NCI-H2171 (cell line): ENCODE measurements at regions not wholly inside any gene's neighbourhood (a gene's known extent, or its start where the extent isn't known, plus 50 kb on each side); places are given as distances from the start of the nearest gene placed in this dataset.

Source experiments
- DNase-seq: peaks from one replicate; lab custom pipeline; 2025; lab: John Stamatoyannopoulos, UW

DNA sequence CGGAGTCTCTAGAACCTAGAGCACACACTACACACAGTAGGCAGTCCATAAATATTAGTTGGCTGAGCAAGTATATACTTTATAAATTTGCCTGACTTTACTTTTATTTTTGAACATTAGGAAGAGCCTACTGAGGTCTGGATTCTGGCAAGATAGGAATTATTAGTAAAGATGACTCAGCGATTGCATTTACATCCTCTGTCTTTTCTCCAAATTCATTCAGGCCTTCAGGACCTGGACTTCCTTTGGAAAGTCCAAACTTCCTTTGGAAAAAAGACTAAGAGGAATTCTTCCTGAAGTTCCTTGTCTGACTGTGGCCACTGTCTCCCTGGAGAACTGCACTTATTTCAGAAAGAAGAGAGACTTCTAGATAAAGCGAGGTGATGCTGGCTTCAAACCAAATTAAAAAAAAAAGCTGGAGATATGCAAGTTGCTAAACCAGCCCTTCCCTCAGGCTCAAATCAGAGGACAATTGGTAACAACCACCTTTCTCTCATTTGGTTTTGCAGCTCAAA, 251.3 kb downstream of the GAS1 start:
- DNase-seq = no peak

DNA sequence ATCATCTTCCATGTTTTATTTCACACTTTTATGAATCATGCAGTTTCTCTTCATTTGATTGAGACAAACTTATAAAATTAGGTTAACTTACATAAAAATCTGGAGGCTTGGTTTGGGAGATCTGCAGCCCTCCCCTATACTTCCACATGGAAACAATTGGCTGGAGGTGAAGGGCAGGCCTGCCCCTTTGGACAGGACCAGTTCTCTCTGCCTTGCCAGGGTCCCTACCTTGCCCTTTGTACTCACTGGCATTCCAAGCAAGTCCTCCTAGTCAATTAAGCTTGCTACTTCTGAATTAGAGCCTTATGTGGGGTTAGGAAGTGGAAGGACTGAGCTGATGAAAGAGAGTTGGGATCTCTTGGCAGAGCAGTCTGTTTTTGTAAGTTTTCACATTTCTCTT, 257.3 kb downstream of the GAS1 start:
- no peak for DNase-seq

DNA sequence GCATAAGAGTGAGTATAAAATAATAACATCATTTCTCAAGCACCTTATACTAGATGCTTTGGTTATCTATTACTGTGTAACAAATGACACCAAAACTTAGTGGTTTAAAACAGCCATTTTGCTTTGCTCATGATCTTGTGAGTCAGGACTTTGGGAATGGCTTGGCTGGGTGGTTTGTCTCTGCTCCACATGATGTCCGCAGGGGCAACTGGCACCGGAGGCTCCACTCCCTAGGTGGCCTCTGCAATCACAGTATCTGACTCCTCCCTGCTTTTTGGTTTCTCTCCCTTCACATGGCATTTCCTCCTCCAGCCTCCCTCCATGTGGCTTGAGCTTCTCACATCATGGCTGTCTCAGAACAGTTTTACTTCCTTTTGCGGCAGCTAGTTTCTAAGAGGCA, 259.5 kb downstream of the GAS1 start:
- no peak for DNase-seq

DNA sequence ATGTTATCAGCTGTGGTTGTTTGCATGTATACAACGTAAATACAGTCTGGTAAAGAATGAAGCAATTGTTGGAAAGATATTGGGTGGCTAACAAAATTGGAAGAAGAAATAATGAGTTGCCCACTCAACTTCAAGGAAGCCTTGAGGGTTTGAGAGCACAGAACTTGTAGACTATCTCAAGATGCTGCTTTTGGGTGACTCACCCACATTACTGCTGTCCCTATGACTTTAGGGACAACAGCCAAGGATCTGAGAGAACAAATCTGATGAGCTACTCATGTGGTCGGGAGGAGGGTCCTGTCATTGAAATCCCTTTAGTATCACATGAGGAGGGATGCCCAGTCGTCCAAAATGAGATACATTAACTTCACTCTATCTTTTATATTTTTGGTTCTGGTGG, 261.8 kb downstream of the GAS1 start:
- DNase-seq = no peak

DNA sequence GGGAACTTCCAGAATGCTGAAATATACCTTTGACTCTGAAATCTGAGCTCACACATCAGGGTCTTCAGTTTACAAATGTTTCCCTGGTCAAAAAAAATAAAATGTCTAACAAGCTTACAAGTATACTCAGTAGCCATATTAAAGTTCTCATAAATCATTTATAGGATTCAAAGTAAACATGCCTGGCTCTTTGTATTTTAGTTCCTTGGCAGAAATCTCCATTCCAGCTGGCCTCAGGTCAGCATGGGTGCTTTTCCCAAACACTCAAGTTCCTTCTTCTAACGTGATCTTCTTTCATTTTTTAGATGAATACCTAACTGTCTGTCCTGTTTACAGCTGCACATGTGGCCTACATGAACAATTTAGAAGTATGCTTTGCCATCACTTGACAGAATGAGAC, 263.2 kb downstream of the GAS1 start:
- no peak for DNase-seq

DNA sequence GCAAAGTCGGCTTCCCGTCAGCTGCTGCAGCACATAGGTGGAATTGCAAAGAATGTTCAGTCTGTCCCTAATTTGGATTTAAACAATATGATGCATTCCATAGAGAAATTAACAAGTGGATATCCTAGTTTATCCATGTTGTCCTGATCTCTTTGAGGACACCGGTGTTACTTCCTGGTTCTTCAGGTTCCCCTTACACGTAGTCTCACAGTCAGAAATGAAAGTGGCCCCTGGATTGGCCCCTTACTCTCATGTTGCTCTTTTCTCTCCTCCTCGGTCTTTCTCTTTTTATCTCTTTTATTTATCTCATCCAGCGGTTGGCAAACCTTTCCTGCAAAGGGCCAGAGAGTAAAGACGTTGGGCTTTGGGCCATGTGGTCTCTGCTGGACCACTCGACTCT, 265.1 kb downstream of the GAS1 start:
- no peak for DNase-seq

DNA sequence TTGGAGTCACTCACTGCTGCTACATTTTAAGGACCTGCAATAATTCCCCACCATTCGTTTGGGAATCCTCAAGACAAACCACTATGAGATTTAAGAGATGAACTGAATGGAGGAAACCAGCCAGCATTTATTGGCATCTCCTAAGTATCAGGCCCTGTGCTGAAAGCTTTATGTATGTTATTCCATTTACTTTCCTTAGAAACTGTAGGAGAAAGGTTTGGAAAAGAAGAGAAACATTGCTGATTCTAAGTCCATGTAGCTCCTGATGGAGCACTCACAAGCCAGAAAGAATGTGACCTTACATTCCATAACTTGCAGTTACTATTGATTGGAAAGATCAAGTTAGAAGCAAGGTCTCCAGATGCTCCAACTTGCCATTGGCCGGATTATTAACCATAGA, 267.4 kb downstream of the GAS1 start:
- DNase-seq = no peak

DNA sequence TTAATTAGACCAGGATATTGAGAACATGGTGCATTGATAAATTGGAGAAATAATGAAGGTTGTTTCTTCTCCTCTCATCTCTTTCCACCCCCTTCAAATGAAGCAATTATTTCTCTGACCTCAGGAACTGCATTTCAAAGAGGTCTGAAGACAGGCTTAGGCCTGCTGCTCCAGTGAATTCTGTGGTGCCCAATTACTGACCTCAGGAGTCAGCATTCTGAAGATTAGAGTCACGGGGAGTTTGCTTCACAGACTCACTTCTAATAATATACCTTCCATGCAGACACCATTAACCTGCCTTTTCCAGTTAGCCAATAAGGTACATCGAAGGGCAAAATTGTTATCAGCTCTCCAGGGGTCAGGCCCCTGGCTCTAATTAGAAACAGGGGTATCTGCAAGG, 270.9 kb downstream of the GAS1 start:
- DNase-seq = no peak

DNA sequence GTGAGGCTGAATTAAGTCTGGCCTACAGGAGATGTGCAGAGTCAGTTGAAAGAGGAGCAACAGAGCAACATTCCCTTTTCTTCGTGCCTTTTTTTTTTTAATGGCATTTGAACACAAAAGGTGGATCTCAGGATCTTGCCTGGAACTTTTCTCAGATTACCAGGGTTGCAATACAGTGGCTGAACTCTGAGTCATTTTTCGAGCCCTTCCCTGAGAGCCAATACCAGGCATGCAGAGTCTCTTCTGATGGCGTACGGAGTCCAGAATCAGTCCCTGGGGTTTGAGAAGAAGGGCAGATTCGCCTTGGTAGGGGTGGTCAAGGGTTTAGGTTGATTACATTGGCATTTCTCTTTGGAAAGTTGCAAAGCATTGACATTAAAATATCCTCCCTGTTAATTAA, 271.5 kb downstream of the GAS1 start:
- DNase-seq = no peak

DNA sequence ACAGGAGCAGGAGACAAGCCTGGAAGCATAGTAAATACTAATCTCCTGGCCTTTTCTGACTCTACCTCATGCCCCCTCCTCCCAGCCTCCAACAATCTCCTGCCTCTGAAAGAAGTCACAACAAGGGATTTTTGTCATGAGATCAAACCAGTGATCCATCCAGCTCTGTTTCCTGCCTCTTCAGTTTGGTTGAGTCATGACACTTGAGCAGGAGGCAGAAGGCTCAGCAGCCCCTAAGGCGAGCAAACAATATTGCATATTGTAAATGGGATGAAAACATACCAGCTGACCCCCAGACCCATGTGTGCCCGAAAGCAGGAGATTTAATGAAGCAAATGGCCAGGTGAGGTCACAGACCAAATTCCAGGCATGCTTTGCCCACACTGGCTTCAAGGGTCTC, 272.8 kb downstream of the GAS1 start:
- no peak for DNase-seq

DNA sequence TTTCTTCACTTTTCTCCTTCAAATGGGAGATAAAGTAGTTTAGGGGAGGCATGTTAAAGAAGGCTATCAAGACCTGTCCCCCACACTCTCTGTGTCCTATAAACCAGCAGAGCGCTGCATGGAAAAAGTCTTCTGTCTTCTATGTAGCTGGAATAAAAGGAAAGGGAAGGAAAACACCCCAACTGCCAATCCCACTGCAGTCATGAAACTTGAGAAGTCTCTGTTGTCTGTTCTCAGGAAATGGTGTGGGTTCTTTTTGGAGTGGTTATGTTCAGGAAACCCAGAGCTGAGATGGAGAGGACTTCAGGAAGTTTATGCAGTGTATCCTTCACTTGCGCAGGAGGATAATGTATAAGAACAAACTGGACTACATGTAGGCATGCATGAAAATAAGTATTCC, 274.3 kb downstream of the GAS1 start:
- no peak for DNase-seq

DNA sequence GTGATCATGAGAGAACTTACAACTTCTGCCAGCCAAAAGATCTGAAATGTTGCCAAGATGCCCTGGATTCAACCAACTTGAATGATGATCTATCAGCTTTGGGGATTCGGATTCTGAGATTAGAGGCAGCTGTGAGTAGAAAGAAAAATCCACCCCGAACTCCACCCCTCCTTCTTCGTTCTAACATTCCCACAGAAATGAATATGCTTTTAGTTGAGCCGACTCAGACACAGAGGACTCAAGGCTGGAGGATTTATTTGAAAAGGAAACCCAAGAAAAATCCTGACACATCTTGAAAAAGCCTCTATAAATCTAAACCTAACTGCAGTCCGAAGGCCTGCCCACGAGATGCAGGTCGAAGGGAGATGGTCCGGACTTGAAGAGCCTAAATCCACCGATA, 275.0 kb downstream of the GAS1 start:
- DNase-seq = no peak

DNA sequence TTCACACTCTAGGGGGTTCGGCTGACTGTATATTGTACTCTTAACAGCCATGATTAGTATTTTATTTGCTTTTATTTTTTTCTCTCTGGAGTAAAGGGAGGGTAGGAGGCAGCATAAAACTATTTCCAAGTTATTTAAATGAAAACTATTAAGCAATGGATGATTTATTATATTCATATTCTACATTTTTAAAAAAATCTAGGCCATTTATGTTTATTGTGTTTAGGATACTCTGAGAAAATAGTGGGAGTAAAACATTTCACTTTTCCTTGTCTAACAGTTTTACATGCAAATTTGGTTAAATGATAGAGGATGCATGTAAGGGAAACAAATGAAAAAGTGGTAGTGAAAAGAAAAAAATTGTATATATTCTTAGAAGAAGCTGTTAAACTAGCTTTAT, 276.3 kb downstream of the GAS1 start:
- no peak for DNase-seq

DNA sequence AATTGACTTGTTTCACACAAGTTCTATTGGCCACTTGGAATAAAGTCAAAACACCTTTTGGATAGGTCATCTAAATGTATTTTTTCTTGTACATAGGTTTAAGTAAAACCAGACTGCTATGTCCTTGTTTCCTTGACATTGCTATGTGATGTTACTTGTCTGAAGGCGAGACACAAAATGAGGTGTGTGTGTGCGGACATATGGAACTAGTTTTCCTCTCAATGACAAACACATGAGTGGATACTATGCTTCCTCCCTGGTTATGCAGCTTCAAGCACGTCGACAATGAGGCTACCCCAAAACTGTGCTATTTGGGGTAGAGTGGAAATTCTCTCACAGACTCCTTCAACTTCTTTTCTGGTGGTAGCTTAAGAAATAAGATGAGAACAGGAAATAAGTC, 276.8 kb downstream of the GAS1 start:
- no peak for DNase-seq

DNA sequence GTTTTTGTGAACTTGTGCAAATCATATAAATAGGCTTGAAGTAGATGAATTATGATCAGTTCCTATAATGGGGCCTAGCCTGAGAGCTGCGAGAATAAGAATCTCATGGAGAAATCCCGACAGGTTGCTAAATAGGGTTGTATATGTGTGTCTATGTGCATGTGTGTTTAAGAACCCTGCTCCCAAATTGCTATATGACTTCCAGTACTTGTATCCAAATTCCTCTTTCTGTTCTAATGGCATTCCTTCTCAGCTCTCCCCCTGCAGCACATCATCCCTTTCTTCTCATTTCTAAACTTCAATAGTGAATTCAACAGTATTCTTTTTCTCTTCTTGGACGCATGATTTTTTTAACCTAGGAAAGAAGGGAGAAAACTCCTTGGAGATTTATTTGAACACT, 277.2 kb downstream of the GAS1 start:
- DNase-seq = no peak

DNA sequence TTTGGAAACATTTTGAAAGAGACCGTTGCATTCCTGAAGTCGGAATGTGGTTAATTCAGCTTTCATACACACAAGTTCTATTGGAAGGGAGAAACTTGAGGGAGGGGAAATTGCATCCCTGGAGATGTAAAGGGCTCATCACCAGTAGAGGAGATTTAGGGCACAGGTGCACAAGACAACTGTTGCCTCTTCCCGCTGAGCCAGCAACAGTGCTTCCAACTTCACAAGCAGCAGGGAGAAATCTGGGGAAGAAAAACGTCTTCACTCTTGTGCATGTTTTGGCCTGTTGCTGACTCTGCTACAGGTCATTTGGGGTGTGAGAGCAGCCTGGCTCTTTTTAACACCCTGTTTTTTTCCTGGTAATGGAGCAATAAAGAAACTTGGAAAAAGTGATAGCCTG, 277.9 kb downstream of the GAS1 start:
- DNase-seq = no peak

DNA sequence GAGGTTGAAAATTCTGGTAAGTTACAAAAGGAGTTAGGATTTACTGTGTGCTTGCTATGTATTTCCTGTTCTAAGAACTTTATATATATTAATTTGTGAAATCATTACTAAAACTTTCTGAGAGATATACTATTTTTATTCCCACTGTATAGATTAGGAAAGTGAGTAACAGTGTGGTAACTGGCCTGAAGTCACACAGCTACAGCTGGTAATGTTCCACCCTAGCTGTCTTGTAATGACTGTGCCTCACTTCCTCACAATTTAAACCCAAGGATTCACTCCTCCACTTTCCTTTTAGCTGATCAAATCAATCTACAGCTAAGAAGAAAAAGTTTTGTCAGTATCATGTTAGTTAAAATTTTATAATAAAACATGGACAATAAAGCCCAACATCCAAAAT, 278.8 kb downstream of the GAS1 start:
- DNase-seq = no peak

DNA sequence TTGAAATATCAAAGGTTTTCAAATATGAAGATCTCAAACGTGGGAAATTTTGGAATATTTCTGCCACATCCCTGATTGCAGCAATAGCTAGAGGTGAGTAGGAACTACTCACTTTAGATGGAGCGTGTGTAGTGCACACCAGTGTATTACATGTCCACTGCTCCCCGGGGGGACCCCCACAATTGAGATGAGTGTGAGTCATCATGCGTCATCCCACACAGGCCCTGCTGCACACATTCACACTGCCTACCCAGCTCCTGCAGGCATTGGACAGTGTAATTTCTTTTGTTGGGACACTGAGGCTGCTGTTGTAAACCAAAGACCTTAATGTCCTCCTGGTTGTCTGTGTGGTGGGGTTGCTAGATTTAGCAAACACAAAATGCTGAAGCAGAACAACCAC, 280.0 kb downstream of the GAS1 start:
- no peak for DNase-seq

DNA sequence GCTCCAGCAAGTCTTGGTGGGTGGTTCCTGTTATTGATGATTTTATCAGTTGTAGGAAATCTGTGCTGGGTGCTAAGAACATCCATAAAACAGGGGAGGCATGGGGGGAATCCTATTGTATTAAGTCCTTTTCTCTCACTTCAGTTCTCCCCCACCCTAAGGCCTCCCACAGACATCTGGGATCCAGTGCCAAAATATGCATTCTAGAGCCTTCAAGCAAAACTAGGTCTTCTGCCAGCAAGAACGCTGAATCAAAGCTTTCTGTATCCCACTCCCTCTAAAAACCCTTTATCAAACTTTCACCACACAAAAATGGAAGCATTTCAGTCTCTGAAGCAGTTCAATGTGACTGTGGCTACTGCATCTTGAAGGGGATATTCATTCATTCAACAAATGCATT, 281.9 kb downstream of the GAS1 start:
- DNase-seq = no peak

DNA sequence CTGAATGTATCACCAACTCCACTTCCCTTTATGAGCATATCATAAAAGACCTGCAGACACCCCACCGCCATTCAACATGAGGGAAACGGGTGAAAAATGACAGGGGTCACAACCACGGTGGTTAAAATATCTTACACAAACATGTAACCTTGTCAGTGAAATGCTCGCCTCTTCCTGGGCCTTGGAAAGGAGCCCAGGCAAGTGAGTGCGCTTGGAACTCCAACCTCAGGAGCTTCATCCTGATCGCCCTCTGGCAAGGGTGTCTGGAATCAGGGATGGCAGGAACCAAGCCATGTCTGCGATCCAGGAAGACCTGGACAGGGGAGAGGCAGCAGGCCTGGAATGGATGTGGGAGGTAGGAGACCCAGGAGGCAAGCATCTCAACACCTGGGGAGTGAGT, 282.7 kb downstream of the GAS1 start:
- DNase-seq = no peak

DNA sequence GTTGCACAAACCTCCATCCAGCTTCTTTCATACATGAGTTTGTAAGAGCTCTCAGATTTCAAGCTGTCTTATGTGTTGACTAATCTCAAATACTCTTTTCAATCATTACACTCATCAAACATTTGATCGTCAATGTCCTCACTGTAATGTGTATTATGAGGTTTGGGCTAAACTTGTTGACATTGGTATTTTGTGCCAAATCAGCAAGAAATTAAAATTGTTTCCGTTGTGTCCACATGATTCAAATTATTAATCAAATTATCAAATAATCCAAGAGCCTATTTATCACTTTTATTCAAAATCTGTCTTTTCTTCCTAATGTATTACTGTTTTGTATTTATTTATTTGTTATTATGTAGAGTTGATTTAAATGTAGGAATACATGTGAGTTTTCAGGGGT, 283.4 kb downstream of the GAS1 start:
- DNase-seq = no peak

DNA sequence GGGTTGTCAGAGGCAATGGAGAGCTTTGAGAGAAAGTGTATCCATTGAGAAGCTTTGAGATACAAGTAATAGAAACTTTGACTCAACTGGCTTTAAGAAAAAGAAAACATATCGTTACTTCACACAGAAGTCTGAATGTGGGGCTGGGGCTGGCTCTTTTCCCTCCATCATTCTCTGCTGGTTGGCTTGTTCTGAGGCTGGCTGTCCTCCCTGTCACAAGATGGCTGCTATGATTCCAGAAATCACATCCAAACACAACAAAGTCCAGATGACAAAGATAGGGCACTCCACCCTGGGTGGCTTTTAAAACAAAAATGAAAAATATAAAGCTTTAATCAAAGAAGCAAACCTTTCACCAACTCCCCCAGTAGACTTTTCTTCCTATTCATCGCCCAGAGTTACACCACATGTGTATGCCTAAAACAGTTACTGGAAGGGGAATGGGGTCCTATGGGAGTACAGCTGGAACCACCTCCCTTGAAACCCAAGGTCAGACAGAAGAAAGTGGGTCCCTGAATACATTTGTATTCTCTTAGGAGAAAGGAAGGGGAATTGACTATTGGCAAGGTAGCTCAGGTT, 284.3 kb downstream of the GAS1 start:
- DNase-seq = no peak

DNA sequence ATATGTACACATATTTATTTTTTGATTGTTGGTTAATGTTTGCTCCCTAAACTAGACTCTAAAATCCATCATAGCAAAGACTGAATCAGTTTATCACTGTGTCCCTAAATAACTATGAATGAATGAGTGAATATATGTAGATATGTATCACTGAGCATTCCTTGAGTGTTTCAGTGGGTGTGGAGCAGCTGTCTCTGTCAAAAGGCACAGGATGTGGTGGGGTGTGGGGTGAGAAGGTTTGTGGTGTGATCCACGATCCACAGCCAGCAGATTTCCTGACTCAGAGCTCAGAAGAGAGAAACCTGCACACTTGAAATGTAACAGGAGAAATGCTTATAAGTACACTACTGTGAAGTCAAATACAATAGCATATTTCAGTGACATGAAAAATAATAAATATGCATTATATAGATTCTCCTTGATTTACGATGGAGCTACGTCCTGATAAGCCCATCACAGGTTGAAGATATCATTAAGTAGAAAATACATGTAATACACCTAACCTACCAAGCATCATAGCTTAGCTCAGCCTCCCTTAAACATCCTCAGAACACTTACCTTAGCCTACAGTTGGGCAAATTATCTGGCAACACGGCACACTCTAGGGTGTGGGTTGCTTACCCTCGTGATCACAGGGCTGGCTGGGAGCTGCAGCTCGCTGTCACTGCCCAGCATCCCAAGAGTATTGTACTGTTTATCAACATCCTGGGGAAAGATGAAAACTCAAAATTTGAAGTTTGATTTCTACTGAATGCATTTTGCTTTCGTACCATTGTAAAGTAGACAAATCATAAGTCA, 287.0 kb downstream of the GAS1 start:
- DNase-seq = no peak

DNA sequence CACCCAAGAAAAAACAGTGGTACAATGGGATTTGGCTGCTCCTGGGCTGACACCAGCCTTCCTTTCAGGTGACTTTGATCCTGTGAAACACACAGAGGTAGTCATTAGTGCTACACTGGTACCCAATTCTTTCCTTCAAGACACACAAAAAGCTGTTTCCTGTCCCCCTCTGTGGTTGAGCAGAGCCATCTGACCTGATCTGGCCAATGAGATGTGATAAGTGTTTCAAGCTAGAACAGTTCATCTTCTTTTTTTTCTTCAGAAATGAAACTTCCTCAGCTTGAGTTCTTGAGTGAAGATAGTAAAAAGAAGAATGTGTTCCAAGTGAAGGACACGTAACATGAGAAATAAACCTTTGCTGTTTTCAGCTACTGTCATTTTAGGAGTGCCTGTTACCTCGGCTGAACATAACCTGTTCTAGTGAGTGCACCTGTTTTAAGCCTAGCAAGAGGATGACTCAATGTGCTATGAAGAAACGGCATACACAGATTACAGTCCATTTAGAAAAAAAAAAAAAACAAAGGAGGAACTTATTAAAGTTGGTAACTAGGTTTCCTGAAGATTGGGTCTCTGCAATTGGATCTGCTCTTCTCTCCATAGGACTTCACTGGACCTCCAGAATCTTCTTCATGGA, 287.8 kb downstream of the GAS1 start:
- no peak for DNase-seq
